Smooth muscle cell (in vitro differentiated cells): ENCODE measurements at regions not wholly inside any gene's neighbourhood (a gene's known extent, or its start where the extent isn't known, plus 50 kb on each side); places are given as distances from the start of the nearest gene placed in this dataset. TPM values are rescaled to one million over a fixed set of nuclear protein-coding genes. Genes with fewer than 3 reads are reported as not detected.

Experiments
- DNase-seq: peaks from one replicate; lab custom pipeline; 2025; ENCODE audit not compliant: unreplicated experiment; lab: John Stamatoyannopoulos, UW
- H2AFZ ChIP-seq: fragments of 200-600 bp; sonication (generic); 2 replicates; pipeline ENCODE4 v1.6.0; 2016; ENCODE audit warnings: antibody characterized with exemption, low read depth, mild to moderate bottlenecking
- H3F3A ChIP-seq: fragments of 200-600 bp; sonication (generic); 2 replicates; pipeline ENCODE4 v1.6.0; 2017; ENCODE audit warnings: antibody characterized with exemption, low read depth
- H3K27ac ChIP-seq: fragments of 200-600 bp; sonication (generic); 2 replicates; pipeline ENCODE4 v1.5.1; 2016; ENCODE audit warnings: low read depth, mild to moderate bottlenecking
- H3K27me3 ChIP-seq: fragments of 200-600 bp; sonication (generic); 2 replicates; pipeline ENCODE4 v1.6.1; 2016; ENCODE audit warnings: low read depth, mild to moderate bottlenecking
- H3K36me3 ChIP-seq: fragments of 200-600 bp; sonication (generic); 2 replicates; pipeline ENCODE4 v1.5.1; 2016; ENCODE audit warnings: low read depth
- H3K4me1 ChIP-seq: fragments of 200-600 bp; sonication (generic); 2 replicates; pipeline ENCODE4 v1.5.1; 2016; ENCODE audit warnings: low read depth
- H3K4me2 ChIP-seq: fragments of 200-600 bp; sonication (generic); 2 replicates; pipeline ENCODE4 v1.6.0; 2016; ENCODE audit warnings: mild to moderate bottlenecking
- H3K4me3 ChIP-seq: fragments of 200-600 bp; sonication (generic); 2 replicates; pipeline ENCODE4 v1.5.1; 2016; ENCODE audit warnings: mild to moderate bottlenecking
- H3K79me2 ChIP-seq: fragments of 200-600 bp; sonication (generic); 2 replicates; pipeline ENCODE4 v1.6.0; 2016; ENCODE audit warnings: low read depth, mild to moderate bottlenecking
- H3K9ac ChIP-seq: fragments of 200-600 bp; sonication (generic); 2 replicates; pipeline ENCODE4 v1.6.0; 2016; ENCODE audit warnings: low read depth
- H3K9me3 ChIP-seq: fragments of 200-600 bp; sonication (generic); replicated peaks from 2 replicates; pipeline ENCODE4 v1.5.1; 2016; ENCODE audit warnings: low read depth
- H4K20me1 ChIP-seq: fragments of 200-600 bp; sonication (generic); 2 replicates; pipeline ENCODE4 v1.6.0; 2016; ENCODE audit warnings: low read depth
- WGBS: methylation state at CpG from one replicate; pipeline ENCODE4 v1.1.7; 2016; ENCODE audit warnings: low lambda C conversion rate; 5-methylcytosine and 5-hydroxymethylcytosine counted together
- small RNA-seq: library from RNA; depleted of rRNA; stranded (forward); fragments of <200 nt; gene quantifications from one replicate; pipeline ENCODE3, GENCODE V24; 2014
- TF ChIP-seq, protein P1 (sequence below): fragments of 200-600 bp; sonication (generic); IDR thresholded peaks from 2 replicates; pipeline ENCODE4 v1.5.1; 2017; ENCODE audit warnings: borderline replicate concordance, mild to moderate bottlenecking, antibody characterized with exemption; ENCODE audit not compliant: insufficient read depth, poor library complexity, severe bottlenecking

DNA sequence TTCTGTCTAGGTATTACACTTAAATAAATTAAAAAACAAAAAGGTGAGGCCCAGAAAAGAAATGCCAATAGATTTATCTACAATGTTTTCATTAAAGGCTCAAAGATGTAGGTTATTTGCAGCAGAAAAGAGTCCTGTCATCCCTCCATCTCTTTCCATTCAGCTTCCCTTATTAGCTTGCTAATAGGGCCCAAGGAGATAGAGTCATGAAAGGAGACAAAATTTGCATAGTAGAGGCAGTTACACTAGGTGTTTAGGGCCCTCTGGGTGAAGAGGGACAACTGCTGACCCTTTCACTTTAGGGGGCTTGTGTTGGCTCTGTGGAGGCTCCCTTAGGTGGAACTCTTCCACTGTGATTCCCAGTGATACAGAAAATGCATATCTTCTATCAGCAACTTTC is 58.4 kb upstream of the TACR3 start:
- Histone ChIP-seq H3K9ac (no peak overlapping the region), H3F3A (no peaks in the 10 kb centered on the region), H3K4me3 (no peak overlapping the region), H3K4me2 (no peak overlapping the region), H3K27ac (no peak overlapping the region), H3K79me2 (no peaks in the 10 kb centered on the region), H4K20me1 (no peaks in the 10 kb centered on the region), H3K36me3 (no peaks in the 10 kb centered on the region), H3K27me3 (no peaks in the 10 kb centered on the region), H3K9me3 (no peaks in the 10 kb centered on the region), H2AFZ (no peak overlapping the region), H3K4me1 (no peaks in the 10 kb centered on the region)
- no peak for DNase-seq
- TF ChIP-seq, protein P1, sequence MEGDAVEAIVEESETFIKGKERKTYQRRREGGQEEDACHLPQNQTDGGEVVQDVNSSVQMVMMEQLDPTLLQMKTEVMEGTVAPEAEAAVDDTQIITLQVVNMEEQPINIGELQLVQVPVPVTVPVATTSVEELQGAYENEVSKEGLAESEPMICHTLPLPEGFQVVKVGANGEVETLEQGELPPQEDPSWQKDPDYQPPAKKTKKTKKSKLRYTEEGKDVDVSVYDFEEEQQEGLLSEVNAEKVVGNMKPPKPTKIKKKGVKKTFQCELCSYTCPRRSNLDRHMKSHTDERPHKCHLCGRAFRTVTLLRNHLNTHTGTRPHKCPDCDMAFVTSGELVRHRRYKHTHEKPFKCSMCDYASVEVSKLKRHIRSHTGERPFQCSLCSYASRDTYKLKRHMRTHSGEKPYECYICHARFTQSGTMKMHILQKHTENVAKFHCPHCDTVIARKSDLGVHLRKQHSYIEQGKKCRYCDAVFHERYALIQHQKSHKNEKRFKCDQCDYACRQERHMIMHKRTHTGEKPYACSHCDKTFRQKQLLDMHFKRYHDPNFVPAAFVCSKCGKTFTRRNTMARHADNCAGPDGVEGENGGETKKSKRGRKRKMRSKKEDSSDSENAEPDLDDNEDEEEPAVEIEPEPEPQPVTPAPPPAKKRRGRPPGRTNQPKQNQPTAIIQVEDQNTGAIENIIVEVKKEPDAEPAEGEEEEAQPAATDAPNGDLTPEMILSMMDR = no peak

GRCh38 chr4:103774326-103774825 is 54.6 kb upstream of the TACR3 start:
- no peak overlapping the region for H3K27ac ChIP-seq
- no peaks in the 10 kb centered on the region for H3K27me3 ChIP-seq
- H3K4me1 ChIP-seq = no peaks in the 10 kb centered on the region
- DNase-seq = no peak
- 96% methylated on average over 7 of the region's 7 CpGs for WGBS
- H3K9me3 ChIP-seq = no peaks in the 10 kb centered on the region
- H3K4me2 ChIP-seq = no peak overlapping the region
- no peaks in the 10 kb centered on the region for H3K79me2 ChIP-seq
- TF ChIP-seq, protein P1 = no peak
- H3K4me3 ChIP-seq = no peak overlapping the region
- H3F3A ChIP-seq = no peaks in the 10 kb centered on the region
- no peaks in the 10 kb centered on the region for H3K36me3 ChIP-seq
- H4K20me1 ChIP-seq = no peaks in the 10 kb centered on the region
- H3K9ac ChIP-seq = no peak overlapping the region
- H2AFZ ChIP-seq = no peak overlapping the region

GRCh38 chr4:103773691-103774231 is 54.0 kb upstream of the TACR3 start:
- no peaks in the 10 kb centered on the region for H3K27me3 ChIP-seq
- no peaks in the 10 kb centered on the region for H3K4me1 ChIP-seq
- no peaks in the 10 kb centered on the region for H3K36me3 ChIP-seq
- no peak for DNase-seq
- H3K4me2 ChIP-seq = no peak overlapping the region
- H3K9ac ChIP-seq = no peak overlapping the region
- H3K4me3 ChIP-seq = no peak overlapping the region
- no peaks in the 10 kb centered on the region for H3K9me3 ChIP-seq
- no peaks in the 10 kb centered on the region for H3F3A ChIP-seq
- H4K20me1 ChIP-seq = no peaks in the 10 kb centered on the region
- H3K27ac ChIP-seq = no peak overlapping the region
- TF ChIP-seq, protein P1 = no peak
- 38% methylated on average over 2 of the region's 2 CpGs for WGBS
- no peaks in the 10 kb centered on the region for H3K79me2 ChIP-seq
- H2AFZ ChIP-seq = no peak overlapping the region

Small RNAs in the stretch of these regions (small RNA-seq; reads per million reads assigned to genes)
- not detected for gene RNU6-635P
